ENCODE measurements at regions not wholly inside any gene's neighbourhood (a gene's known extent, or its start where the extent isn't known, plus 50 kb on each side); places are given as distances from the start of the nearest gene placed in this dataset.

DNA sequence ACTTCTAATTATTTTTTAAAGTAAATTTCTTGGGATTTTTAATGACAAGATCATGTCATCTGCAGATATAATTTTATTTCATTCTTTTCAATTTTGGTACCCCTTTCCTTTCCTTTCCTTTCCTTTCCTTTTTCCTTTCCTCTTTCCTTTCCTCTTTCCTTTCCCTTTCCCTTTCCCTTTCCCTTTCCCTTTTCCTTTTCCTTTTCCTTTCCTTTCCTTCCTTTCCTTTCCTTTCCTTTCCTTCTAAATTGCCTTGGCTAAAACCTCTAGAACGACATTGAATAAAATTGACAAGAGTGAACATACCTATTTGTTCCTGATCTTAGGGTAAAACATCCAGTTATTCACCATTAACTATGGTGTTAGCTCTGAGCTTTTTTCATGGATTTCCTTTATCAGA, 334.1 kb downstream of the NDFIP2 start:
- no peak for DNase-seq (ENCODE audit: extremely low spot score)
- CTCF ChIA-PET: no interaction called here
- POLR2A ChIA-PET: no interaction called here
- TF ChIP-seq, protein P1, sequence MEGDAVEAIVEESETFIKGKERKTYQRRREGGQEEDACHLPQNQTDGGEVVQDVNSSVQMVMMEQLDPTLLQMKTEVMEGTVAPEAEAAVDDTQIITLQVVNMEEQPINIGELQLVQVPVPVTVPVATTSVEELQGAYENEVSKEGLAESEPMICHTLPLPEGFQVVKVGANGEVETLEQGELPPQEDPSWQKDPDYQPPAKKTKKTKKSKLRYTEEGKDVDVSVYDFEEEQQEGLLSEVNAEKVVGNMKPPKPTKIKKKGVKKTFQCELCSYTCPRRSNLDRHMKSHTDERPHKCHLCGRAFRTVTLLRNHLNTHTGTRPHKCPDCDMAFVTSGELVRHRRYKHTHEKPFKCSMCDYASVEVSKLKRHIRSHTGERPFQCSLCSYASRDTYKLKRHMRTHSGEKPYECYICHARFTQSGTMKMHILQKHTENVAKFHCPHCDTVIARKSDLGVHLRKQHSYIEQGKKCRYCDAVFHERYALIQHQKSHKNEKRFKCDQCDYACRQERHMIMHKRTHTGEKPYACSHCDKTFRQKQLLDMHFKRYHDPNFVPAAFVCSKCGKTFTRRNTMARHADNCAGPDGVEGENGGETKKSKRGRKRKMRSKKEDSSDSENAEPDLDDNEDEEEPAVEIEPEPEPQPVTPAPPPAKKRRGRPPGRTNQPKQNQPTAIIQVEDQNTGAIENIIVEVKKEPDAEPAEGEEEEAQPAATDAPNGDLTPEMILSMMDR (IDR thresholded peaks at IDR 0.05; ENCODE audit: control extremely low read depth, extremely low read depth, low read depth, missing control alignments): no peak

DNA sequence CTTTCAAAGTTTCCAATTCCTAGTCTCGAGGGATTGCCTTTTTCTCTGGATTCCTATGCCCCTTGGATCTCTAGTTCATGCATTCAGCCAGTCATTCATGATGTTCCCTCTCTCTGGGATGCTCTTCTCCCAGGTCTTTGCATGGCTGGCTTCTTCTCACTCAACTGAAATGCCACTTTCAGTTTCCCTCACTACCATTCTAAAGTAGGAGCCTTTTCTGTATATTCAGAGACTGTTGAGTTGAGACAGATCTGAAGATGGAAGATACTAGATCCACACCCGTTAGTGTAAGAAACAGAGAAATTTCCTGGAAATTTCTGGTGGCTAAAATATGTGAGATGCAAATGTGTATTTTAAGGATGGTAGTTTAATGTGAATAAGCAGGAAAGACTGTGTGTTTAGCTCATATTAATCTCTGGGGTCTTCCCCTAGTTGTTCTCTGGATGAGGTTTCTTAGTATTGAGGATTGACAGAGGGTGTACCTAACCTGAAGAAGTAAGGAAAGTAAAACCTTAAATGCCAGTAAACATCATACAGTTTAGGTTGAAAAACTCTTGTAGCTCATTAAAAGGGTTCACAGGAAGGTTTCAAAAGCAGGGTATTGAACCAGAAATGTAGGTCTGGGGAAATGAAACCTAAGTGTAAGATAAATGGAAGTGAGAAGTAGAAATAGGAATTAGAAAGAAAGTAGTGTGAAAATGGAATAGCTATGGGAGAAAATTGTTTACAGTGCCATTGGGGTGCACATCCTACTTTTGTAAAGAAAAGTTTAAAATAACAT, 331.3 kb downstream of the NDFIP2 start:
- CTCF ChIA-PET: interaction anchor here (0.9 kb wide), 1 partner anchor 10 kb away, joined by 4 read pairs; no protein-coding TSS in a partner anchor
- POLR2A ChIA-PET: no interaction called here
- TF ChIP-seq, protein P1 (IDR thresholded peaks at IDR 0.05; ENCODE audit: control extremely low read depth, extremely low read depth, low read depth, missing control alignments): no peak
- peak; percentile 30 for DNase-seq (ENCODE audit: extremely low spot score)

DNA sequence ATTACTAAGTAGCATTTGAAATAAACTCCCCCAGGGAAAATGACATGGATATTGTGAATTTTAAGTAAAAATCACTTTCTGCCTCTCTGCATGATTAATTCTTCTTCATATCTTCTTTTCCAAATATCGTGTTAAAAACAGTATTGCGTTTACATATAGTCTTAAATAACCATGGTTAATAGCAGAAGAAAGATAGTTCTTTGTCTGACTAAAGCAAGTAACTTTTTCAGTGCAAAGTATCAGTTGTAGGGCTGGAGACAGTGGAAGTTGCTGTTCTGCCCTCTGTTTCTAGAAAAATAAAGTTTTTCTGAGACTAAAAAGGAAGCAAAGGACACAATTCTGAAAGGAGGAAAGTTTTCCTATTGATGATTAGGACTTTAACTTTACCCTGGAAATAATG, 330.2 kb downstream of the NDFIP2 start:
- no peak for DNase-seq (ENCODE audit: extremely low spot score)
- POLR2A ChIA-PET: no interaction called here
- TF ChIP-seq, protein P1 (IDR thresholded peaks at IDR 0.05; ENCODE audit: control extremely low read depth, extremely low read depth, low read depth, missing control alignments): no peak
- CTCF ChIA-PET: interaction anchor here (1.7 kb wide), 1 partner anchor 29 kb away, joined by 4 read pairs; no protein-coding TSS in a partner anchor

DNA sequence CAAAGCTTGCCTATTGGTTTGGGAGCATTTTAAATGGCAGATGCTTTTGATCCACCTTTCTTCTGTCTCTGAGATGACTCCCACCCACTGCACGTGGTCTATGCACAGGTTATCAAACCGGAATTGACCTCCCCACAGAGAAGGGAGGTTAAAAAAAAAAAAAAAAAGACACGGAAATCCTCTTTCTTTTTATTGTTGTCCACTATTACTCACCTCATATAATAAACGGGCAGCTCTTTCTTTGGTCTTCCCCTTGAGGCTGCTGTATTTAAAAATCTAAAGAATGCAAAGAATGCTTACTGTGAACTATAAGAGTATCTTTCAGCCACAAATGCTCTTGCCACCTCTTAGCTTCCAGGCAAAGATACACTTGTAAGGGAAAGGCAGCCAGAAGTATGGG, 329.7 kb downstream of the NDFIP2 start:
- TF ChIP-seq, protein P1 (IDR thresholded peaks at IDR 0.05; ENCODE audit: control extremely low read depth, extremely low read depth, low read depth, missing control alignments): no peak
- ChIA-PET CTCF (interaction anchor here (1.7 kb wide), 1 partner anchor 28 kb away, joined by 4 read pairs; no protein-coding TSS in a partner anchor), POLR2A (no interaction called here)
- DNase-seq (ENCODE audit: extremely low spot score): no peak

DNA sequence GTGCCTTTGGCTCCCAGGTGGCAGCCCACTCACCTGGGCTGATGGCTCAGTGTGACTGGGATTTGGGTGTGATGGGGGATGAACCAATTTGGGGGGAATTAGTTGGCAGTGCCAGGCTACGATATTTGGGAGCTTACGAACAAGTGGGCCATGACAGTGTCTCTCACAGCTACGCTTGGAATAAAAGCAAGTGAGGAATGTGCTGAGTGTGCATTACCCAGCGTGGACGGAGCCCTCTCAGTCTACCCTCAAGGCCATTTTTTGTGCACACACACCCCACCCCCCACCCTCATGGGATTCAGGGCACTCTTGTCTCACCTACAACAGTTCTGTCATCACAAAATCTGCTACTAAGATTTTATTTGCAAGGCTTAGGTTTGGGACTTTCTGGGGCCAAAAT, 329.1 kb downstream of the NDFIP2 start:
- ChIA-PET POLR2A (no interaction called here), CTCF (interaction anchor here (1.7 kb wide), 1 partner anchor 27 kb away, joined by 4 read pairs; no protein-coding TSS in a partner anchor)
- no peak for DNase-seq (ENCODE audit: extremely low spot score)
- TF ChIP-seq, protein P1 (IDR thresholded peaks at IDR 0.05; ENCODE audit: control extremely low read depth, extremely low read depth, low read depth, missing control alignments): no peak

DNA sequence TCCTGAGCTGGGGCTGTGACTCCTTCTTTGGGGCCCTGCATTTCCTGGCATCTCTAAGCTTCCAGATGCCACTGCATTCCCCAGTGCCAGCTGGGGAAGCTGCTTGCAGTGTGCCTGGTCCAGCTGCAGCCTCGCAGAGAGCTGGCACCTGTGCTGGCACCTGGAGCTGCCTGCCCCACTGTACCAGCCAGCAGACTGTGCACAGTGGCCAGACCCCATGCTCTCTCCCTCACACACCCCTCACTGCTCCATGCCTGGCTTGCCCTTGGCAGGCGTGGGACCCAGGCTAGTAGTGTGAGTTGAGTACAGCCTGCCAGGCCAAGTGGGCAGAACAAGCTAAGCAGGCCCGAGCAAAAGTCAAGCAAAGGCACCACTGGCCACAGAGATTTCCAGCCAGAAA, 327.5 kb downstream of the NDFIP2 start:
- POLR2A ChIA-PET: no interaction called here
- CTCF ChIA-PET: interaction anchor here (0.9 kb wide), 1 partner anchor 69 kb away, joined by 4 read pairs; no protein-coding TSS in a partner anchor
- DNase-seq (ENCODE audit: extremely low spot score): no peak
- TF ChIP-seq, protein P1 (IDR thresholded peaks at IDR 0.05; ENCODE audit: control extremely low read depth, extremely low read depth, low read depth, missing control alignments): no peak
